CD14-positive monocyte (primary cell): ENCODE measurements at regions not wholly inside any gene's neighbourhood (a gene's known extent, or its start where the extent isn't known, plus 50 kb on each side); places are given as distances from the start of the nearest gene placed in this dataset.
A peak's percentile ranks its signal among the peaks of the same experiment; 100 is the strongest.
"Not testable (repeated sequence)": the region's sequence is repeated elsewhere in the genome, so short reads cannot be mapped to it uniquely, and the experiment has no call there.

Source experiments
- DNase-seq, 3 donors: peaks; one replicate each; pipeline ENCODE4 v3.0.0-alpha.2; 2011 to 2022
- H2AFZ ChIP-seq: 2 replicates; pipeline ENCODE4 v1.6.0; 2012; ENCODE audit warnings: mild to moderate bottlenecking, low read depth, low read length, inconsistent platforms; ENCODE audit not compliant: insufficient read depth, poor library complexity, severe bottlenecking
- H3K27ac ChIP-seq, 2 donors: 1 replicate in 1 of 2; 2 replicates in 1 of 2; pipeline ENCODE4 v1.5.1; 2012 to 2013; ENCODE audit warnings: low read length in 2 of 2, control low read depth in 1 of 2, inconsistent platforms in 1 of 2, low read depth in 1 of 2, mild to moderate bottlenecking in 1 of 2
- H3K27me3 ChIP-seq, 2 donors: one replicate each; pipeline versions ENCODE4 v1.6.0 to v1.6.1; 2011 to 2013; ENCODE audit warnings: low read length in 2 of 2; ENCODE audit not compliant: control insufficient read depth in 2 of 2, insufficient read depth in 2 of 2
- H3K36me3 ChIP-seq, 2 donors: replicated peaks in 1 of 2; 1 replicate in 1 of 2; 2 replicates in 1 of 2; pipeline versions ENCODE4 v1.5.1 to v1.6.1; 2012 to 2013; ENCODE audit warnings: low read length in 2 of 2, control low read depth in 1 of 2, inconsistent platforms in 1 of 2, mild to moderate bottlenecking in 1 of 2; ENCODE audit not compliant: insufficient read depth in 2 of 2, control insufficient read depth in 1 of 2
- H3K4me1 ChIP-seq, 2 donors: 1 replicate in 1 of 2; 2 replicates in 1 of 2; pipeline versions ENCODE4 v1.5.1 to v1.6.1; 2012 to 2013; ENCODE audit warnings: low read length in 2 of 2, control low read depth in 1 of 2, inconsistent platforms in 1 of 2, mild to moderate bottlenecking in 1 of 2, moderate library complexity in 1 of 2; ENCODE audit not compliant: insufficient read depth in 2 of 2, control insufficient read depth in 1 of 2
- H3K4me2 ChIP-seq: replicated peaks from 2 replicates; pipeline ENCODE3; 2012; ENCODE audit warnings: low read length, moderate library complexity, mild to moderate bottlenecking; ENCODE audit not compliant: poor library complexity, severe bottlenecking; ENCODE audit errors: extremely low read depth
- H3K4me3 ChIP-seq, 3 experiments: fragments of 200-600 bp in 1 of 3; sonication (generic) in 1 of 3; replicated peaks in 1 of 3; 1 replicate in 2 of 3; 2 replicates in 1 of 3; pipeline ENCODE4 v1.5.1; 2011 to 2013; ENCODE audit warnings: low read length in 3 of 3, mild to moderate bottlenecking in 3 of 3, control low read depth in 2 of 3, low read depth in 2 of 3, inconsistent platforms in 1 of 3, moderate library complexity in 1 of 3
- H3K79me2 ChIP-seq: 2 replicates; pipeline ENCODE4 v1.6.0; 2012; ENCODE audit warnings: mild to moderate bottlenecking, control low read depth, inconsistent platforms, low read length, moderate library complexity; ENCODE audit not compliant: insufficient read depth
- H3K9ac ChIP-seq: 2 replicates; pipeline ENCODE4 v1.6.0; 2017; ENCODE audit warnings: low read length, mild to moderate bottlenecking; ENCODE audit not compliant: insufficient read depth, poor library complexity, severe bottlenecking
- H3K9me3 ChIP-seq, 2 donors: replicated peaks in 1 of 2; 1 replicate in 1 of 2; 2 replicates in 1 of 2; pipeline versions ENCODE4 v1.5.1 to v1.6.1; 2012 to 2013; ENCODE audit warnings: low read length in 2 of 2, control low read depth in 1 of 2; ENCODE audit not compliant: control insufficient read depth in 1 of 2, insufficient read depth in 1 of 2
- H4K20me1 ChIP-seq: 2 replicates; pipeline ENCODE4 v1.6.0; 2012; ENCODE audit warnings: mild to moderate bottlenecking, low read length, control low read depth, moderate library complexity; ENCODE audit not compliant: insufficient read depth
- H3K27ac Mint-ChIP-seq, 7 donors: one replicate each; pipeline ENCODE4 v1.8.0; 2020; ENCODE audit warnings: mild to moderate bottlenecking in 7 of 7, mixed read lengths in 7 of 7, moderate library complexity in 6 of 7, inconsistent platforms in 2 of 7
- H3K27me3 Mint-ChIP-seq, 3 donors: one replicate each; pipeline ENCODE4 v1.8.0; 2021 to 2022; ENCODE audit warnings: low read depth in 3 of 3, mild to moderate bottlenecking in 3 of 3, mixed read lengths in 3 of 3, moderate library complexity in 3 of 3, inconsistent platforms in 1 of 3
- H3K36me3 Mint-ChIP-seq, 2 donors: one replicate each; pipeline ENCODE4 v1.8.0; 2020; ENCODE audit warnings: mixed read lengths in 2 of 2, inconsistent platforms in 1 of 2, mild to moderate bottlenecking in 1 of 2
- H3K4me1 Mint-ChIP-seq: one replicate; pipeline ENCODE4 v1.8.0; 2020; ENCODE audit warnings: mild to moderate bottlenecking, mixed read lengths
- H3K4me3 Mint-ChIP-seq, 2 donors: one replicate each; pipeline ENCODE4 v1.8.0; 2020; ENCODE audit warnings: mild to moderate bottlenecking in 2 of 2, mixed read lengths in 2 of 2, moderate library complexity in 1 of 2
- H3K9me3 Mint-ChIP-seq, 7 donors: one replicate each; pipeline ENCODE4 v1.8.0; 2020 to 2022; ENCODE audit warnings: mixed read lengths in 7 of 7, mild to moderate bottlenecking in 6 of 7, moderate library complexity in 6 of 7, inconsistent platforms in 2 of 7
- whole genome bisulfite sequencing: methylation state at CpG from one replicate; pipeline ENCODE4 v1.1.5; 2013; ENCODE audit warnings: missing lambda C conversion rate; ENCODE audit not compliant: insufficient coverage; 5-methylcytosine and 5-hydroxymethylcytosine counted together
- intact Hi-C, 2 donors: fragments of 100-400 bp; cut with micrococcal nuclease; formaldehyde crosslinking; loops; one replicate each; pipeline versions ENCODE4 v1.15.0 to v1.15.1; 2023
- TF ChIP-seq, protein P1 (sequence below): fragments of 200-600 bp; IDR thresholded peaks from one replicate; pipeline ENCODE4 v1.8.0; 2022; ENCODE audit warnings: antibody characterized with exemption, mild to moderate bottlenecking

DNA sequence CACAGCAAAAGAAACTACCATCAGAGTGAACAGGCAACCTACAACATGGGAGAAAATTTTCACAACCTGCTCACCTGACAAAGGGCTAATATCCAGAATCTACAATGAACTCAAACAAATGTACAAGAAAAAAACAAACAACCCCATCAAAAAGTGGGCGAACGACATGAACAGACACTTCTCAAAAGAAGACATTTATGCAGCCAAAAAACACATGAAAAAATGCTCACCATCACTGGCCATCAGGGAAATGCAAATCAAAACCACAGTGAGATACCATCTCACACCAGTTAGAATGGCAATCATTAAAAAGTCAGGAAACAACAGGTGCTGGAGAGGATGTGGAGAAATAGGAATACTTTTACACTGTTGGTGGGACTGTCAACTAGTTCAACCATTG, 207.8 kb downstream of the USP6NL start:
- H2AFZ ChIP-seq, H3K4me1 ChIP-seq, H3K4me3 Mint-ChIP-seq, DNase-seq, H3K36me3 Mint-ChIP-seq, H3K9me3 Mint-ChIP-seq, H3K27me3 ChIP-seq, H3K27me3 Mint-ChIP-seq, H4K20me1 ChIP-seq, intact Hi-C loops, H3K9ac ChIP-seq, H3K4me2 ChIP-seq, H3K27ac ChIP-seq, H3K36me3 ChIP-seq, H3K79me2 ChIP-seq, H3K9me3 ChIP-seq, H3K4me3 ChIP-seq, H3K27ac Mint-ChIP-seq: not testable (repeated sequence)
- H3K4me1 Mint-ChIP-seq = peaks cover 15% of the 10 kb centered on the region
- WGBS = no CpG with 5 or more reads among the region's 2 CpGs

DNA sequence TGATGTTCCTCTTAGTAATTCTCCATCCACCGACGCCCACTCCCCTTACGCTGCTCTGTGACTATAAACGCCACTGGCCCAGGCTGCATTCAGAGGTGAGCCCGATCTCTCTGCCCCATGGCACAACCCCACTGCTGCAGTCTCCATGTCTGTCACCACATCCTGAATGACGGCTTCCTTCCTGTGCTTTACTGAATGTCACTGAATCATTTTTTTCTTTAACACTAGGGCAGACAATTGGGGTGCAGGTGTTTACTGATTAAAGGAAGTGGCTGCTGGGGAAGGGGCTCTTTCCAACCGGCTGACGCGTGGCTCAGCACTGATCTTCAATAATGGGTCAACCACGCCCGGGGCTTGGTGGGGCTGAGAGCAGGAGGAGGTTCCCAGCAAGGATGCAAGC, 208.3 kb downstream of the USP6NL start:
- Histone ChIP-seq H3K9me3 (no peaks in the 10 kb centered on the region), H3K27ac (no peak overlapping the region), H4K20me1 (no peaks in the 10 kb centered on the region), H3K4me2 (no peak overlapping the region), H3K9ac (no peak overlapping the region), H2AFZ (no peak overlapping the region), H3K4me1 (peaks cover 4 to 5% of the 10 kb centered on the region in 2 donors), H3K36me3 (no peaks in the 10 kb centered on the region), H3K4me3 (no peak overlapping the region), H3K79me2 (no peaks in the 10 kb centered on the region), H3K27me3 (no peaks in the 10 kb centered on the region)
- WGBS = 0% methylated on average over 10 of the region's 11 CpGs
- Mint-ChIP-seq H3K27me3 (peaks cover 0 to 4% (median 3%) of the 10 kb centered on the region in 3 donors), H3K9me3 (peaks cover 0 to 7% (median 4%) of the 10 kb centered on the region in 7 donors), H3K36me3 (no peaks in the 10 kb centered on the region), H3K4me1 (peaks cover 15% of the 10 kb centered on the region), H3K27ac (peak overlapping the region in 3 of 7 donors; percentile 1 to 27 (median 20)), H3K4me3 (no peak overlapping the region)
- TF ChIP-seq, protein P1, sequence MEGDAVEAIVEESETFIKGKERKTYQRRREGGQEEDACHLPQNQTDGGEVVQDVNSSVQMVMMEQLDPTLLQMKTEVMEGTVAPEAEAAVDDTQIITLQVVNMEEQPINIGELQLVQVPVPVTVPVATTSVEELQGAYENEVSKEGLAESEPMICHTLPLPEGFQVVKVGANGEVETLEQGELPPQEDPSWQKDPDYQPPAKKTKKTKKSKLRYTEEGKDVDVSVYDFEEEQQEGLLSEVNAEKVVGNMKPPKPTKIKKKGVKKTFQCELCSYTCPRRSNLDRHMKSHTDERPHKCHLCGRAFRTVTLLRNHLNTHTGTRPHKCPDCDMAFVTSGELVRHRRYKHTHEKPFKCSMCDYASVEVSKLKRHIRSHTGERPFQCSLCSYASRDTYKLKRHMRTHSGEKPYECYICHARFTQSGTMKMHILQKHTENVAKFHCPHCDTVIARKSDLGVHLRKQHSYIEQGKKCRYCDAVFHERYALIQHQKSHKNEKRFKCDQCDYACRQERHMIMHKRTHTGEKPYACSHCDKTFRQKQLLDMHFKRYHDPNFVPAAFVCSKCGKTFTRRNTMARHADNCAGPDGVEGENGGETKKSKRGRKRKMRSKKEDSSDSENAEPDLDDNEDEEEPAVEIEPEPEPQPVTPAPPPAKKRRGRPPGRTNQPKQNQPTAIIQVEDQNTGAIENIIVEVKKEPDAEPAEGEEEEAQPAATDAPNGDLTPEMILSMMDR = no peak
- intact Hi-C loops = no loop called here
- DNase-seq = no peak
